GM23338 (cell line): ENCODE measurements at regions not wholly inside any gene's neighbourhood (a gene's known extent, or its start where the extent isn't known, plus 50 kb on each side); places are given as distances from the start of the nearest gene placed in this dataset.

ENCODE experiments used
- CTCF ChIP-seq, 2 experiments: fragments of 200-600 bp in 1 of 2; sonication (generic) in 1 of 2; conservative IDR thresholded peaks; 2 replicates each; pipeline versions ENCODE4 v1.5.1 to v1.6.1; 2016 to 2017; ENCODE audit warnings: antibody characterized with exemption in 2 of 2, low read depth in 2 of 2, mild to moderate bottlenecking in 2 of 2, moderate library complexity in 1 of 2
- ETS1 ChIP-seq: IDR thresholded peaks from 2 replicates; pipeline ENCODE4 v1.6.1; 2016; ENCODE audit warnings: antibody characterized with exemption
- EZH2 ChIP-seq: fragments of 200-600 bp; sonication (generic); IDR thresholded peaks from one replicate; pipeline ENCODE4 v1.8.0; 2017; ENCODE audit warnings: antibody characterized with exemption, mild to moderate bottlenecking, low read depth; ENCODE audit not compliant: unreplicated experiment
- POLR2AphosphoS5 ChIP-seq: IDR thresholded peaks from 2 replicates; pipeline ENCODE4 v1.6.1; 2016; ENCODE audit warnings: antibody characterized with exemption, low read depth
- STAT1 ChIP-seq: IDR thresholded peaks from one replicate; pipeline ENCODE4 v1.6.1; 2016; ENCODE audit warnings: antibody characterized with exemption; ENCODE audit not compliant: unreplicated experiment

DNA sequence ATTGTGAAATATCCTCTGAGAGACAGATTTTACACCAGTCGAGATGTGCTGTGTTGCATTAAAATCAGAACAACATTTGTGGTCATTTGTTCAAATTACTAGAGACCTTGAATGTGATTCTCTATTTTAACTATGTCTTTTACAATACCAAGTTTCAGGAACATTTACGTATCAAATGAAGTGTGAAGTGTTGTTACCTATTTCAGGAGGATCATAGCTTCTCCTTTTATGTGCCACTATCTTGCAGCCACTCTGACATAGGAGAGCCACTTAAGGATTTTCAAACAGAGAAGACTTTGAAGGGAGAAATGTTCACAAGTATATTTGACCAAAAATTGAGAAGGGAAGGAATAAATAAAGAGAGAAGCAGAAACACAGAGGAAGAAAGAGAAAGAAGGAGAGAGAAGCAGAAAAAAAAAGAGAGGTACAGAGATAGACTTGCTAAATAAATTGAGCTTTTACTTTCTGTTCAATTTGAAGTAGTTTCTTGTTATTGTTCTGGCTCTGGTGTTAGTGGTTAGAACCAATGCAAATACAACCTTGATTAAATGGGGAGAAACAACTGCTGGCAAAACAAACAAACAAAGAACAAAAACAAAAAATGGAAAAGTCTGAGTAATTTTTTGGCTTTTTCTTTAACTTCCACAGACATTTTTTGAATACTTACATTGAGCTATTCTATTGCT, 1206.8 kb downstream of the CDY2B start:
- no peak for TF ChIP-seq POLR2AphosphoS5
- TF ChIP-seq EZH2, result no peak
- no peak for TF ChIP-seq CTCF (conservative IDR thresholded peaks at IDR 0.05; ENCODE audit: low read depth in 2 of 2)
- no peak for TF ChIP-seq ETS1
- no peak for TF ChIP-seq STAT1
